GM12878 (cell line): ENCODE measurements at regions not wholly inside any gene's neighbourhood (a gene's known extent, or its start where the extent isn't known, plus 50 kb on each side); places are given as distances from the start of the nearest gene placed in this dataset.

Experiments
- ATAC-seq: fragments of 200-7000 bp; cut with Tn5 transposase; 3 replicates; pipeline ENCODE4 v1.9.1; 2020; ENCODE audit warnings: mild to moderate bottlenecking, moderate library complexity
- BruUV-seq: library from RNA; stranded (reverse); fragments of 400-500 nt; replicated peaks from 2 replicates; lab custom pipeline; 2021; lab: Mats Ljungman, UMichigan
- CTCF ChIA-PET: fragments of 300-600 bp; sonication (Branson Sonifier 250); formaldehyde crosslinking; extraction: SDS; loops from one replicate; lab custom pipeline; 2021; ENCODE audit warnings: inconsistent platforms; lab: Yijun Ruan, JAX
- POLR2A ChIA-PET: fragments of 350-600 bp; formaldehyde crosslinking; extraction: SDS; loops from one replicate; lab custom pipeline; 2021; ENCODE audit warnings: inconsistent platforms; lab: Charles Lee
- RAD21 ChIA-PET: fragments of 300-600 bp; sonication (Branson Sonifier 250); formaldehyde crosslinking; loops from one replicate; lab custom pipeline; 2023; ENCODE audit warnings: antibody characterized with exemption; ENCODE audit not compliant: unreplicated experiment; lab: Charles Lee
- SMC1A ChIA-PET: fragments of 300-600 bp; sonication (Branson Sonifier 250); formaldehyde crosslinking; loops from one replicate; lab custom pipeline; 2023; ENCODE audit not compliant: unreplicated experiment, uncharacterized antibody; lab: Charles Lee
- DNase-seq: peaks from one replicate; pipeline ENCODE4 v3.0.0-alpha.2; 2011; ENCODE audit warnings: low read depth, low spot score
- FAIRE-seq: peaks from 3 replicates; lab custom pipeline; 2011; peaks lifted over from hg19 to GRCh38; lab: Jason Lieb, UNC
- H2AFZ ChIP-seq: 2 replicates; pipeline ENCODE4 v1.6.0; 2011; ENCODE audit warnings: low read depth, low read length, control low read depth; ENCODE audit not compliant: control insufficient read depth
- H3K27ac ChIP-seq: 2 replicates; pipeline ENCODE4 v1.5.1; 2011; ENCODE audit warnings: control low read depth; ENCODE audit not compliant: control insufficient read depth, insufficient read depth
- H3K27me3 ChIP-seq, 2 experiments: replicated peaks in 1 of 2; 2 replicates each; pipeline versions ENCODE4 v1.6.0 to v1.6.1; 2011; ENCODE audit warnings: low read length in 1 of 2; ENCODE audit not compliant: control insufficient read depth in 2 of 2, insufficient read depth in 2 of 2
- H3K36me3 ChIP-seq, 2 experiments: 2 replicates each; pipeline ENCODE4 v1.5.1; 2011; ENCODE audit warnings: low read length in 1 of 2; ENCODE audit not compliant: control insufficient read depth in 2 of 2, insufficient read depth in 2 of 2
- H3K4me1 ChIP-seq: 2 replicates; pipeline ENCODE4 v1.6.1; 2011; ENCODE audit warnings: mild to moderate bottlenecking, low read length, moderate library complexity, mixed read lengths; ENCODE audit not compliant: control insufficient read depth, insufficient read depth
- H3K4me2 ChIP-seq: 2 replicates; pipeline ENCODE4 v1.6.0; 2011; ENCODE audit warnings: control low read depth; ENCODE audit not compliant: control insufficient read depth, insufficient read depth
- H3K4me3 ChIP-seq: fragments of 200-600 bp; sonication (generic); 2 replicates; pipeline ENCODE4 v1.5.1; 2016
- H3K79me2 ChIP-seq: 2 replicates; pipeline ENCODE4 v1.6.0; 2011; ENCODE audit warnings: low read length; ENCODE audit not compliant: control insufficient read depth, insufficient read depth
- H3K9ac ChIP-seq: 2 replicates; pipeline ENCODE4 v1.8.0; 2011; ENCODE audit warnings: low read length, control low read depth, mixed read lengths; ENCODE audit not compliant: control insufficient read depth, insufficient read depth
- H3K9me3 ChIP-seq: replicated peaks from 3 replicates; pipeline ENCODE4 v1.5.1; 2011; ENCODE audit warnings: mild to moderate bottlenecking, low read length; ENCODE audit not compliant: control insufficient read depth, insufficient read depth
- H4K20me1 ChIP-seq: 2 replicates; pipeline ENCODE4 v1.6.0; 2011; ENCODE audit not compliant: control insufficient read depth, insufficient read depth
- ASH2L ChIP-seq: fragments of 300-600, 200-600 bp; sonication (generic); IDR thresholded peaks from 2 replicates; pipeline ENCODE4 v1.6.1; 2017; ENCODE audit warnings: low read depth, mild to moderate bottlenecking, borderline replicate concordance
- BHLHE40 ChIP-seq, 2 experiments: fragments of 450-650 bp in 1 of 2; IDR thresholded peaks; 2 replicates each; pipeline ENCODE4 v1.6.1; 2011 to 2017; ENCODE audit warnings: low read depth in 2 of 2, borderline replicate concordance in 1 of 2, improper control_type of control experiment in 1 of 2, low read length in 1 of 2, mild to moderate bottlenecking in 1 of 2
- DPF2 ChIP-seq: fragments of 450-650 bp; IDR thresholded peaks from 2 replicates; pipeline ENCODE4 v1.6.1; 2017; ENCODE audit warnings: mild to moderate bottlenecking
- FOS ChIP-seq: IDR thresholded peaks from 3 replicates; pipeline ENCODE4 v1.6.1; 2011; ENCODE audit warnings: borderline replicate concordance; ENCODE audit not compliant: insufficient read length; ENCODE audit errors: extremely low read depth
- MEF2A ChIP-seq: IDR thresholded peaks from 2 replicates; pipeline ENCODE4 v1.6.1; 2011; ENCODE audit warnings: low read depth, mild to moderate bottlenecking, low read length, moderate library complexity; ENCODE audit not compliant: insufficient read depth
- POLR2AphosphoS5 ChIP-seq: IDR thresholded peaks from 2 replicates; pipeline ENCODE4 v1.6.1; 2011; ENCODE audit warnings: mild to moderate bottlenecking, low read length, inconsistent platforms
- POU2F2 ChIP-seq: IDR thresholded peaks from 3 replicates; pipeline ENCODE4 v1.6.1; 2011; ENCODE audit warnings: low read depth, mild to moderate bottlenecking, low read length, borderline replicate concordance
- RELA ChIP-seq: fragments of 450-650 bp; IDR thresholded peaks from 2 replicates; pipeline ENCODE4 v1.8.0; 2014; ENCODE audit warnings: borderline replicate concordance; ENCODE audit not compliant: partially characterized antibody
- SIX5 ChIP-seq: IDR thresholded peaks from 2 replicates; pipeline ENCODE4 v1.6.1; 2011; ENCODE audit warnings: mild to moderate bottlenecking, low read depth, low read length, moderate library complexity; ENCODE audit not compliant: severe bottlenecking
- SREBF2 ChIP-seq: IDR thresholded peaks from 2 replicates; pipeline ENCODE4 v1.6.1; 2012; ENCODE audit warnings: mild to moderate bottlenecking, low read length
- TBL1XR1 ChIP-seq: IDR thresholded peaks from 2 replicates; pipeline ENCODE4 v1.6.1; 2012; ENCODE audit warnings: low read depth, low read length, improper control_type of control experiment
- YBX1 ChIP-seq: fragments of 450-650 bp; IDR thresholded peaks from 2 replicates; pipeline ENCODE4 v1.6.1; 2016; ENCODE audit warnings: antibody characterized with exemption
- WGBS: methylation state at CpG from one replicate; pipeline ENCODE4 v1.1.6; 2016; ENCODE audit warnings: low lambda C conversion rate; ENCODE audit not compliant: insufficient replicate concordance, insufficient coverage; ENCODE audit errors: missing lambda C conversion rate; 5-methylcytosine and 5-hydroxymethylcytosine counted together
- in situ Hi-C: fragments of 300-500 bp; cut with MboI; formaldehyde crosslinking; loops from 9 replicates; pipeline ENCODE4 v1.14.3; 2018; ENCODE audit warnings: mixed read lengths
- intact Hi-C: fragments of 100-400 bp; cut with micrococcal nuclease; formaldehyde crosslinking; loops from one replicate; pipeline ENCODE4 v1.14.2; 2022; ENCODE audit not compliant: unreplicated experiment
- TF ChIP-seq, protein P1 (sequence below): fragments of 450-650 bp; IDR thresholded peaks from 2 replicates; pipeline ENCODE4 v1.6.1; 2016; ENCODE audit warnings: mild to moderate bottlenecking, moderate library complexity, borderline replicate concordance
- TF ChIP-seq, protein P2 (sequence below): fragments of 450-650 bp; formaldehyde crosslinking; IDR thresholded peaks from 2 replicates; pipeline ENCODE4 v1.4.0; 2020; ENCODE audit warnings: mild to moderate bottlenecking, moderate library complexity

DNA sequence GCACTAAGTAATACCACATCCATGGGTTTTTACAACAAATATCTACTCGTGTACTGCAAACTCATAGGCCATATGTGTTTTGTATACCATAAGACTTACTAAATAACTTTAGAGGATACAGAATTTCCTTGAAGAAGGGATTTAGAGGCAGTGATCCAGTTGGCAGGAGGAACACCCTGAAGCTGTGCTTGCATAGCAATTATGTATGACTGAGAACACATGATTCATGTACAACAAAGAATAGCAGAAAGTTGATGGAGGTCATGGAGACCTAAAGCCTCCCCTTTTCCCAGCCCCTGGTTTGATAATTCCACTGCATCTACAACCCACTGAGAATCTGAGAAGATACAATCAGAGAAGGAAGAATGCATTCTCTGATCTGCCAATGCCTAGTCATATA, 83.8 kb upstream of the PMFBP1 start:
- H3K4me3 ChIP-seq, result no peak overlapping the region
- in situ Hi-C loops (no loop called here), intact Hi-C loops (no loop called here)
- BruUV-seq, result no TSS peak
- no peaks in the 10 kb centered on the region for H3K79me2 ChIP-seq
- H3K4me2 ChIP-seq, result no peak overlapping the region
- no peaks in the 10 kb centered on the region for H4K20me1 ChIP-seq
- H3K27ac ChIP-seq, result no peak overlapping the region
- H3K4me1 ChIP-seq, result no peaks in the 10 kb centered on the region
- no peaks in the 10 kb centered on the region for H3K36me3 ChIP-seq
- POLR2A ChIA-PET, result no interaction called here
- SMC1A ChIA-PET, result no interaction called here
- RAD21 ChIA-PET, result no interaction called here
- DNase-seq (no peak), FAIRE-seq (no peak), ATAC-seq (no peak)
- H2AFZ ChIP-seq, result no peak overlapping the region
- TF ChIP-seq YBX1 (no peak), POU2F2 (no peak), MEF2A (no peak), SREBF2 (no peak), BHLHE40 (IDR thresholded peaks at IDR 0.05; ENCODE audit: borderline replicate concordance in 1 of 2, low read depth in 2 of 2, low read length in 1 of 2) (no peak), RELA (no peak), ASH2L (no peak), TBL1XR1 (no peak), POLR2AphosphoS5 (no peak), SIX5 (no peak), DPF2 (no peak), FOS (no peak)
- TF ChIP-seq, protein P1, sequence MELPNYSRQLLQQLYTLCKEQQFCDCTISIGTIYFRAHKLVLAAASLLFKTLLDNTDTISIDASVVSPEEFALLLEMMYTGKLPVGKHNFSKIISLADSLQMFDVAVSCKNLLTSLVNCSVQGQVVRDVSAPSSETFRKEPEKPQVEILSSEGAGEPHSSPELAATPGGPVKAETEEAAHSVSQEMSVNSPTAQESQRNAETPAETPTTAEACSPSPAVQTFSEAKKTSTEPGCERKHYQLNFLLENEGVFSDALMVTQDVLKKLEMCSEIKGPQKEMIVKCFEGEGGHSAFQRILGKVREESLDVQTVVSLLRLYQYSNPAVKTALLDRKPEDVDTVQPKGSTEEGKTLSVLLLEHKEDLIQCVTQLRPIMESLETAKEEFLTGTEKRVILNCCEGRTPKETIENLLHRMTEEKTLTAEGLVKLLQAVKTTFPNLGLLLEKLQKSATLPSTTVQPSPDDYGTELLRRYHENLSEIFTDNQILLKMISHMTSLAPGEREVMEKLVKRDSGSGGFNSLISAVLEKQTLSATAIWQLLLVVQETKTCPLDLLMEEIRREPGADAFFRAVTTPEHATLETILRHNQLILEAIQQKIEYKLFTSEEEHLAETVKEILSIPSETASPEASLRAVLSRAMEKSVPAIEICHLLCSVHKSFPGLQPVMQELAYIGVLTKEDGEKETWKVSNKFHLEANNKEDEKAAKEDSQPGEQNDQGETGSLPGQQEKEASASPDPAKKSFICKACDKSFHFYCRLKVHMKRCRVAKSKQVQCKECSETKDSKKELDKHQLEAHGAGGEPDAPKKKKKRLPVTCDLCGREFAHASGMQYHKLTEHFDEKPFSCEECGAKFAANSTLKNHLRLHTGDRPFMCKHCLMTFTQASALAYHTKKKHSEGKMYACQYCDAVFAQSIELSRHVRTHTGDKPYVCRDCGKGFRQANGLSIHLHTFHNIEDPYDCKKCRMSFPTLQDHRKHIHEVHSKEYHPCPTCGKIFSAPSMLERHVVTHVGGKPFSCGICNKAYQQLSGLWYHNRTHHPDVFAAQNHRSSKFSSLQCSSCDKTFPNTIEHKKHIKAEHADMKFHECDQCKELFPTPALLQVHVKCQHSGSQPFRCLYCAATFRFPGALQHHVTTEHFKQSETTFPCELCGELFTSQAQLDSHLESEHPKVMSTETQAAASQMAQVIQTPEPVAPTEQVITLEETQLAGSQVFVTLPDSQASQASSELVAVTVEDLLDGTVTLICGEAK, result no peak
- TF ChIP-seq, protein P2, sequence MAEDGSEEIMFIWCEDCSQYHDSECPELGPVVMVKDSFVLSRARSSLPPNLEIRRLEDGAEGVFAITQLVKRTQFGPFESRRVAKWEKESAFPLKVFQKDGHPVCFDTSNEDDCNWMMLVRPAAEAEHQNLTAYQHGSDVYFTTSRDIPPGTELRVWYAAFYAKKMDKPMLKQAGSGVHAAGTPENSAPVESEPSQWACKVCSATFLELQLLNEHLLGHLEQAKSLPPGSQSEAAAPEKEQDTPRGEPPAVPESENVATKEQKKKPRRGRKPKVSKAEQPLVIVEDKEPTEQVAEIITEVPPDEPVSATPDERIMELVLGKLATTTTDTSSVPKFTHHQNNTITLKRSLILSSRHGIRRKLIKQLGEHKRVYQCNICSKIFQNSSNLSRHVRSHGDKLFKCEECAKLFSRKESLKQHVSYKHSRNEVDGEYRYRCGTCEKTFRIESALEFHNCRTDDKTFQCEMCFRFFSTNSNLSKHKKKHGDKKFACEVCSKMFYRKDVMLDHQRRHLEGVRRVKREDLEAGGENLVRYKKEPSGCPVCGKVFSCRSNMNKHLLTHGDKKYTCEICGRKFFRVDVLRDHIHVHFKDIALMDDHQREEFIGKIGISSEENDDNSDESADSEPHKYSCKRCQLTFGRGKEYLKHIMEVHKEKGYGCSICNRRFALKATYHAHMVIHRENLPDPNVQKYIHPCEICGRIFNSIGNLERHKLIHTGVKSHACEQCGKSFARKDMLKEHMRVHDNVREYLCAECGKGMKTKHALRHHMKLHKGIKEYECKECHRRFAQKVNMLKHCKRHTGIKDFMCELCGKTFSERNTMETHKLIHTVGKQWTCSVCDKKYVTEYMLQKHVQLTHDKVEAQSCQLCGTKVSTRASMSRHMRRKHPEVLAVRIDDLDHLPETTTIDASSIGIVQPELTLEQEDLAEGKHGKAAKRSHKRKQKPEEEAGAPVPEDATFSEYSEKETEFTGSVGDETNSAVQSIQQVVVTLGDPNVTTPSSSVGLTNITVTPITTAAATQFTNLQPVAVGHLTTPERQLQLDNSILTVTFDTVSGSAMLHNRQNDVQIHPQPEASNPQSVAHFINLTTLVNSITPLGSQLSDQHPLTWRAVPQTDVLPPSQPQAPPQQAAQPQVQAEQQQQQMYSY, result no peak
- no peak overlapping the region for H3K9ac ChIP-seq
- H3K9me3 ChIP-seq, result no peaks in the 10 kb centered on the region
- H3K27me3 ChIP-seq, result no peaks in the 10 kb centered on the region
- CTCF ChIA-PET, result no interaction called here
- WGBS, result 42% methylated on average over 1 of the region's 1 CpG
